ENCODE measurements at regions not wholly inside any gene's neighbourhood (a gene's known extent, or its start where the extent isn't known, plus 50 kb on each side); places are given as distances from the start of the nearest gene placed in this dataset.

- TF ChIP-seq CTCF (IDR thresholded peaks at IDR 0.05 in 2 of 3, conservative IDR thresholded peaks at IDR 0.05 in 1 of 3; ENCODE audit: insufficient read depth in 2 of 3, low read depth in 1 of 3, low read length in 3 of 3), result no peak
- TF ChIP-seq TEAD2 (tag; IDR thresholded peaks at IDR 0.05), result no peak
- no peak for TF ChIP-seq ZNF174 (CRISPR knock-in tag; IDR thresholded peaks at IDR 0.05)
- TF ChIP-seq MYNN (IDR thresholded peaks at IDR 0.05), result no peak
- TF ChIP-seq MYNN (CRISPR knock-in tag; IDR thresholded peaks at IDR 0.05), result no peak
- TF ChIP-seq ZNF561 (CRISPR knock-in tag; conservative IDR thresholded peaks at IDR 0.05), result no peak
Measured at GRCh38 chr1:58921751-58922150, 137.9 kb upstream of the JUN start.
